ENCODE measurements at regions not wholly inside any gene's neighbourhood (a gene's known extent, or its start where the extent isn't known, plus 50 kb on each side); places are given as distances from the start of the nearest gene placed in this dataset.

DNA sequence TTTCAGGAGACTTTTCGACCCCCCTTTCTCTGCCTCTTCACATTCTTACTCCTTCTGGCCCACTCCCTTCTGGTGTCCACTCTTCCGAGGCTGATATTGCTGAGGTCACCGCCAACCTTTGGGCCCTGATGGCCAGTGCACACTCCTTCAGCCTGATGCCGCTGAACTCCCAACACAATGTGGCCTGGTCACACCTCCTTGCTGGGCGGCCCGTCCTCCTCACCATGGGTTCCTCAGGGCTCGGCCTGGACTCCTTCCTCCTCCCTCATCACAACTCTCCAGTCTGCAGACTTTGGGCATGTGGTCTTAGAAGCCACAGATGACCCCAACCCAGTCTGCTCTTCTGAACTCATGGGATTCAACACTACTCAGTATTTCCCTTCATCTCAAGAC is 583.0 kb upstream of the MGMT start:
- DNase-seq = no peak

GRCh38 chr10:128884496-128885072 is 582.5 kb upstream of the MGMT start:
- DNase-seq = no peak
- peaks cover 2% of the 10 kb centered on the region for H3K27me3 Mint-ChIP-seq (ENCODE audit: unreplicated experiment)
- H3K4me3 Mint-ChIP-seq (ENCODE audit: unreplicated experiment) = no peak overlapping the region
- H3K4me1 Mint-ChIP-seq (ENCODE audit: low read depth, unreplicated experiment) = no peaks in the 10 kb centered on the region
- H3K36me3 Mint-ChIP-seq (ENCODE audit: unreplicated experiment) = peaks cover 10% of the 10 kb centered on the region
- TF ChIP-seq, protein P1, sequence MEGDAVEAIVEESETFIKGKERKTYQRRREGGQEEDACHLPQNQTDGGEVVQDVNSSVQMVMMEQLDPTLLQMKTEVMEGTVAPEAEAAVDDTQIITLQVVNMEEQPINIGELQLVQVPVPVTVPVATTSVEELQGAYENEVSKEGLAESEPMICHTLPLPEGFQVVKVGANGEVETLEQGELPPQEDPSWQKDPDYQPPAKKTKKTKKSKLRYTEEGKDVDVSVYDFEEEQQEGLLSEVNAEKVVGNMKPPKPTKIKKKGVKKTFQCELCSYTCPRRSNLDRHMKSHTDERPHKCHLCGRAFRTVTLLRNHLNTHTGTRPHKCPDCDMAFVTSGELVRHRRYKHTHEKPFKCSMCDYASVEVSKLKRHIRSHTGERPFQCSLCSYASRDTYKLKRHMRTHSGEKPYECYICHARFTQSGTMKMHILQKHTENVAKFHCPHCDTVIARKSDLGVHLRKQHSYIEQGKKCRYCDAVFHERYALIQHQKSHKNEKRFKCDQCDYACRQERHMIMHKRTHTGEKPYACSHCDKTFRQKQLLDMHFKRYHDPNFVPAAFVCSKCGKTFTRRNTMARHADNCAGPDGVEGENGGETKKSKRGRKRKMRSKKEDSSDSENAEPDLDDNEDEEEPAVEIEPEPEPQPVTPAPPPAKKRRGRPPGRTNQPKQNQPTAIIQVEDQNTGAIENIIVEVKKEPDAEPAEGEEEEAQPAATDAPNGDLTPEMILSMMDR (IDR thresholded peaks at IDR 0.05; ENCODE audit: partially characterized antibody, unreplicated experiment) = no peak
- peaks cover 6% of the 10 kb centered on the region for H3K9me3 Mint-ChIP-seq (ENCODE audit: unreplicated experiment)
- H3K27ac Mint-ChIP-seq (ENCODE audit: unreplicated experiment) = no peak overlapping the region

More for the DNA sequence above, 583.0 kb upstream of the MGMT start:
- Mint-ChIP-seq H3K27ac (ENCODE audit: unreplicated experiment) (no peak overlapping the region), H3K27me3 (ENCODE audit: unreplicated experiment) (peaks cover 2% of the 10 kb centered on the region), H3K36me3 (ENCODE audit: unreplicated experiment) (peaks cover 10% of the 10 kb centered on the region), H3K4me3 (ENCODE audit: unreplicated experiment) (no peak overlapping the region), H3K9me3 (ENCODE audit: unreplicated experiment) (peaks cover 6% of the 10 kb centered on the region), H3K4me1 (ENCODE audit: low read depth, unreplicated experiment) (no peaks in the 10 kb centered on the region)
- TF ChIP-seq, protein P1 (IDR thresholded peaks at IDR 0.05; ENCODE audit: partially characterized antibody, unreplicated experiment) = no peak

- peaks cover 2% of the 10 kb centered on the region for H3K9me3 Mint-ChIP-seq (ENCODE audit: unreplicated experiment)
- no peak overlapping the region for H3K4me3 Mint-ChIP-seq (ENCODE audit: unreplicated experiment)
- H3K27ac Mint-ChIP-seq (ENCODE audit: unreplicated experiment) = no peak overlapping the region
- DNase-seq = no peak
- peaks cover 2% of the 10 kb centered on the region for H3K27me3 Mint-ChIP-seq (ENCODE audit: unreplicated experiment)
- no peaks in the 10 kb centered on the region for H3K4me1 Mint-ChIP-seq (ENCODE audit: low read depth, unreplicated experiment)
- TF ChIP-seq, protein P1 (IDR thresholded peaks at IDR 0.05; ENCODE audit: partially characterized antibody, unreplicated experiment) = no peak
- H3K36me3 Mint-ChIP-seq (ENCODE audit: unreplicated experiment) = peaks cover 10% of the 10 kb centered on the region
Measured at GRCh38 chr10:128885573-128886555, 581.2 kb upstream of the MGMT start.

GRCh38 chr10:128887856-128888255 is 579.2 kb upstream of the MGMT start:
- no peak overlapping the region for H3K27ac Mint-ChIP-seq (ENCODE audit: unreplicated experiment)
- peaks cover 10% of the 10 kb centered on the region for H3K36me3 Mint-ChIP-seq (ENCODE audit: unreplicated experiment)
- peaks cover 2% of the 10 kb centered on the region for H3K27me3 Mint-ChIP-seq (ENCODE audit: unreplicated experiment)
- H3K4me1 Mint-ChIP-seq (ENCODE audit: low read depth, unreplicated experiment) = no peaks in the 10 kb centered on the region
- TF ChIP-seq, protein P1 (IDR thresholded peaks at IDR 0.05; ENCODE audit: partially characterized antibody, unreplicated experiment) = no peak
- peaks cover 2% of the 10 kb centered on the region for H3K9me3 Mint-ChIP-seq (ENCODE audit: unreplicated experiment)
- DNase-seq = no peak
- H3K4me3 Mint-ChIP-seq (ENCODE audit: unreplicated experiment) = no peak overlapping the region

GRCh38 chr10:128892005-128892404 is 575.0 kb upstream of the MGMT start:
- peaks cover 2% of the 10 kb centered on the region for H3K27me3 Mint-ChIP-seq (ENCODE audit: unreplicated experiment)
- H3K9me3 Mint-ChIP-seq (ENCODE audit: unreplicated experiment) = peaks cover 4% of the 10 kb centered on the region
- TF ChIP-seq, protein P1 (IDR thresholded peaks at IDR 0.05; ENCODE audit: partially characterized antibody, unreplicated experiment) = no peak
- no peak overlapping the region for H3K4me3 Mint-ChIP-seq (ENCODE audit: unreplicated experiment)
- no peaks in the 10 kb centered on the region for H3K4me1 Mint-ChIP-seq (ENCODE audit: low read depth, unreplicated experiment)
- no peak for DNase-seq
- no peak overlapping the region for H3K27ac Mint-ChIP-seq (ENCODE audit: unreplicated experiment)
- H3K36me3 Mint-ChIP-seq (ENCODE audit: unreplicated experiment) = peaks cover 10% of the 10 kb centered on the region
